Lower leg skin (tissue), 4 donors: ENCODE measurements at regions not wholly inside any gene's neighbourhood (a gene's known extent, or its start where the extent isn't known, plus 50 kb on each side); places are given as distances from the start of the nearest gene placed in this dataset.
A peak's percentile ranks its signal among the peaks of the same experiment; 100 is the strongest.

Experiments
- DNase-seq, 2 donors: peaks; one replicate each; pipeline ENCODE4 v3.0.0-alpha.2; 2019; ENCODE audit warnings: low spot score in 2 of 2
- H3K4me3 ChIP-seq: fragments of 200-600 bp; sonication (generic); 2 replicates; pipeline ENCODE4 v1.5.1; 2017; ENCODE audit warnings: mild to moderate bottlenecking, low read depth; ENCODE audit not compliant: poor library complexity, severe bottlenecking
- POLR2A ChIP-seq, 2 donors: fragments of 450-650 bp; IDR thresholded peaks; one replicate each; pipeline ENCODE4 v1.6.1; 2016 to 2017; ENCODE audit warnings: antibody characterized with exemption in 2 of 2, mild to moderate bottlenecking in 1 of 2, moderate library complexity in 1 of 2
- WGBS, 2 donors: methylation state at CpG; one replicate each; pipeline ENCODE4 v1.1.5; 2018; 5-methylcytosine and 5-hydroxymethylcytosine counted together
- intact Hi-C: fragments of 100-400 bp; cut with DNase I; formaldehyde crosslinking; loops from one replicate; pipeline ENCODE4 v1.15.0; 2023; ENCODE audit warnings: low total_unique reads
- TF ChIP-seq, protein P1 (sequence below), 3 donors: fragments of 450-650 bp; IDR thresholded peaks; one replicate each; pipeline ENCODE4 v1.5.1; 2016; ENCODE audit warnings: antibody characterized with exemption in 3 of 3, mild to moderate bottlenecking in 3 of 3, moderate library complexity in 2 of 3

DNA sequence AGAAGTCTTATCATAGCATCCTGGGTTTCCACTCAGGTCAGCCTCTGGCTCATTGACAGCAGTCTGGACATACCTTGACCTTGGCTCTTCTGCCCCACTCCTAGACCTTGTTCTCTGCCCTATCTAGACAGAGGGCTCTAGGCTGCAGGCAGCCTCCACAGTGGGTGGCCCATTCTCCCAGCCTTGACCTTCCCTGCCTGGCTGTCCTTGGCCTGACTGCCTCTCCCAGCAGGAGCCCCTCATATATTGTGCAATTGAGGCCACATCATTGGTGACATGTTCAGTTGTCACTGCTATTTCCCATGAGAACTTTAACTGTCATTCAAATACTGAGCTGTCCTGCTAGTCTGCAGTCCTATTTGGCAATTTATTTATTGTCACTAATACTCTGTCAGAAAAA, 503.4 kb downstream of the PLXNA4 start:
- intact Hi-C loops = no loop called here
- H3K4me3 ChIP-seq = no peak overlapping the region
- TF ChIP-seq, protein P1, sequence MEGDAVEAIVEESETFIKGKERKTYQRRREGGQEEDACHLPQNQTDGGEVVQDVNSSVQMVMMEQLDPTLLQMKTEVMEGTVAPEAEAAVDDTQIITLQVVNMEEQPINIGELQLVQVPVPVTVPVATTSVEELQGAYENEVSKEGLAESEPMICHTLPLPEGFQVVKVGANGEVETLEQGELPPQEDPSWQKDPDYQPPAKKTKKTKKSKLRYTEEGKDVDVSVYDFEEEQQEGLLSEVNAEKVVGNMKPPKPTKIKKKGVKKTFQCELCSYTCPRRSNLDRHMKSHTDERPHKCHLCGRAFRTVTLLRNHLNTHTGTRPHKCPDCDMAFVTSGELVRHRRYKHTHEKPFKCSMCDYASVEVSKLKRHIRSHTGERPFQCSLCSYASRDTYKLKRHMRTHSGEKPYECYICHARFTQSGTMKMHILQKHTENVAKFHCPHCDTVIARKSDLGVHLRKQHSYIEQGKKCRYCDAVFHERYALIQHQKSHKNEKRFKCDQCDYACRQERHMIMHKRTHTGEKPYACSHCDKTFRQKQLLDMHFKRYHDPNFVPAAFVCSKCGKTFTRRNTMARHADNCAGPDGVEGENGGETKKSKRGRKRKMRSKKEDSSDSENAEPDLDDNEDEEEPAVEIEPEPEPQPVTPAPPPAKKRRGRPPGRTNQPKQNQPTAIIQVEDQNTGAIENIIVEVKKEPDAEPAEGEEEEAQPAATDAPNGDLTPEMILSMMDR (IDR thresholded peaks at IDR 0.05) = no peak
- TF ChIP-seq POLR2A (IDR thresholded peaks at IDR 0.05) = no peak
- DNase-seq = peak in 1 of 2 donors; percentile 72

DNA sequence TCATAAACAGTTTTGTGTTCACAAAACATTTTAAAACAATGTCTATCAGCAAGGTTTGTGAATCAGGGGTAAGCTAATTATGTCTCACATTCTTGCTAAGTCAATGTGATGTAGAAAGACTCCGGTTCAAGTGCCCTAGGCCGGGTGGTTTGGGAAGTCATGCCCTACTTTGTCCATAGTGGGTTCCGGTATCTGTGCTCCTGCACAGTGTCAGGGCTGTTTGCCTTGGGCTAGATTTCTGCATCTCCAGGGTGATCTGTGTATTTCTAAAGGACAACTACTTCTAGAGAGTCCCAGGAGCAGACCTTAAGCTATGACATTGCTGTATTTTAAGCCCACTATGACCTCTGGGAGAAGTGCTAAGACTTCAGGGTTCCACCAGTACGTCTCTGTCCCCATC, 504.1 kb downstream of the PLXNA4 start:
- 80 to 89% methylated on average over 4 of the region's 4 CpGs for WGBS, 2 donors
- intact Hi-C loops = no loop called here
- peak in 1 of 2 donors; percentile 21 for DNase-seq
- no peak overlapping the region for H3K4me3 ChIP-seq
- TF ChIP-seq POLR2A (IDR thresholded peaks at IDR 0.05) = no peak
- TF ChIP-seq, protein P1 (IDR thresholded peaks at IDR 0.05) = no peak

DNA sequence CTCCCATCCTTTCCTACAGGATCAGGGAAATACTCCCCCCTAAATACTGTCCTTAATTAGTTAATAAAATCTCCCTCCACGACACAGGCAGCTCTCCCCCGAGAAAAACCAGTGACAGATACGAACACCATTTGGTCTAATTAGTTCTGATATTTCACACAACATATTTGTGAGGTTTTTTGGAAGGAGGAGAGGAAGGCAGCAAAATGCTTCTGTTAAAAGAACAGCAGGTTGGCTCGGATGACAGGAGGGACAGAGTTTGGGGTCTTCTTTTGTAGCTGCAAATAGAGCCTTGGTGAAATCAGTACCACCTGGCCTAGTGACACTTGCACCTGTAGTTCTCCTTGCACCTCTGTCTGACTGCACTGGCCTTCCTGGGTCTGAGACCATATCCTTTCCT, 507.0 kb downstream of the PLXNA4 start:
- WGBS, 2 donors = 61 to 81% methylated on average over 4 of the region's 4 CpGs
- no peak overlapping the region for H3K4me3 ChIP-seq
- DNase-seq = peak in 1 of 2 donors; percentile 21
- TF ChIP-seq, protein P1 (IDR thresholded peaks at IDR 0.05) = no peak
- no peak for TF ChIP-seq POLR2A (IDR thresholded peaks at IDR 0.05)
- intact Hi-C loops = no loop called here

DNA sequence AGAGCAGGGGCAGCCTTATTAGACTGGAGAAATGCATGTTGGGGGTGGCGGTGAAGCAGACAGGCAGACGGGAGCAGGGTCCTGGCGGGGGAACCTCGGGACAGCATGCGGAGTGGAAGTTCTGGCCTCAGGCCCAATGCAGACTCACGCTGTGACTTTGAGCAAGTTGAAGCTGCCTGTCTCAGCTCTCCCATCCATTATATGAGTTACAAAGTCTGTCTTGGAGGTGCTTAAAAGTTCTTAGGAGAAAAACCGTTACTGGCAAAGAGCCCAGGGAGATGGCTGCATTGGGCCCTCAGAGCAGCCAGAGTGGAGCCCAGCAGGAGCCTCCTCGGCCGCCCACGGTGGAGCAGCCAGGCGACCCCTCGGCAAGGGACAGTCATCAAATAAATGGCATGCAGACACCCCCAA, 509.5 kb downstream of the PLXNA4 start:
- peak in 1 of 2 donors; percentile 84 for DNase-seq
- intact Hi-C loops = no loop called here
- TF ChIP-seq POLR2A (IDR thresholded peaks at IDR 0.05) = no peak
- TF ChIP-seq, protein P1 (IDR thresholded peaks at IDR 0.05) = no peak
- H3K4me3 ChIP-seq = no peak overlapping the region
- WGBS, 2 donors = 51% methylated on average over 12 of the region's 12 CpGs

DNA sequence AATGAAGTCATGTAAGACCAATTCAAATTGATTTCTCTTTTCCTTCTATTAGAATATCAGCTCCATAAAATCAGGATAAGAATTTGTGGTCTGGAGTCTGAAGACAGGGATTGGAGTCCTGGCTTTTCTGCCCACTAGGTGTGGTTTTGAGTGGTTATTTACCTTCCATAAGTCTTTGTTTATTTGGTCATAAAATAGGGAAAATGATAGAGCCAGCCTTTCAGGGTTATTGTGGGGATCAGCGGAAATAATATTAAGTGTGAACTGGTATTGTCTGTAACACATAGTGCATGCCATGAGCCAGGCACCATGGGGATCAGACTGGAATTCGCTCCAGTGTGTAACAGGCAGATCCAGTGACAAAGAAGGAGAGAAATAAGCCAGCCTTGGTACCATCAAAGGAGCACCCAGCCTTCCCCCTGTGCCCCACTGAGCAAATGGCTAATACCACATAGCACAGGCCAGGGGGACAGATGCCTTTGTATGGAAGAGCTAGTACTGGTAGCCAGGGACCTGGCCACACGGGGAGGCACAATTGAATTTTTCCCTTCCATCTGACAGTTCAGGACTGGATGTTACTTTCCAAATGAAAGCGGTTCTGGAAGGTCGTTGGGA, 509.7 kb upstream of the PODXL start:
- no peak overlapping the region for H3K4me3 ChIP-seq
- intact Hi-C loops = no loop called here
- DNase-seq = no peak
- no peak for TF ChIP-seq POLR2A (IDR thresholded peaks at IDR 0.05)
- WGBS, 2 donors = 61 to 65% methylated on average over 5 of the region's 5 CpGs

DNA sequence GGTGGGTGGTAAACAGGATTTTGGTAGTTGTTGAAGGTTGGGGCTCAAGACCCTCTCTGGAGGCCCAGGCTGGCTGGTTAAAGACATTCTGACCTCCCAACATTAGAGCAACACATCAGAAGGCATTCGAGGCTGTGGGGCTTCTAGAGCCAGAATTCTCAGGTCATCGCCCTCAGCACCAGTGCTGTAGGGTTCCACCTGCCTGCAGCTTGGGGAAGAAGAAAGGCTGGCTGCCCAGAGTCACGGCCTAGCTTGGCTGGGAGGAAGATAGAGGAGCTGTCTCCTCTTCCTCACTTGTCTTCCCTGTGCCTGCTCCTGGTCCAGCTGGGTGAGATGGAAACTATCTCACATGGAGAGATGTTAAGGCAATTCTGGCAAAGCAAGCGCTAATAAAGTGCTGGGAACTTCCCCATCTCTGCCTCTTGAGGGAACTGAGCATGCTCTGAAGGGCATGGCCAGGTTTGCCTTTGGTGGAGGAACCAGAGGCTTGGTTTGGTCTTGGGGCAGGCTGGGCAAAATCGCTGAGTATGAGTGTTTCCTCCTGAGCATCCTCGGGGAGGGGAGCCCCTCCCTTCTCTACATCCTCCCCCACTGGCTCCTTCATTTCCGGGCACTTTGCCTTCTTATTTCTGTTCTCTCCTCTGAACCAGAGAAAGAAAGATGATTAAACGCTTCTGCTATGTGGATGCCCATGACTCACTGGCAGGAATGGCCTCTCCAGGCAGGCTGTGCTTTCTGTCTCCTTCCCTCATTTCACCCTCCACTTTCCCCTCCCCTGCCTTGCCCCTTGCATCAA, 509.0 kb upstream of the PODXL start:
- no peak for TF ChIP-seq POLR2A (IDR thresholded peaks at IDR 0.05)
- TF ChIP-seq, protein P1 (IDR thresholded peaks at IDR 0.05) = no peak
- H3K4me3 ChIP-seq = no peak overlapping the region
- WGBS, 2 donors = 28 to 35% methylated on average over 8 of the region's 8 CpGs
- DNase-seq = peak; percentile 59 to 86
- intact Hi-C loops = no loop called here
